Liver (tissue), 7 donors: ENCODE measurements at regions not wholly inside any gene's neighbourhood (a gene's known extent, or its start where the extent isn't known, plus 50 kb on each side); places are given as distances from the start of the nearest gene placed in this dataset.

Experiments used
- DNase-seq: peaks from one replicate; pipeline ENCODE4 v3.0.0-alpha.2; 2017; ENCODE audit warnings: low spot score
- H3K27ac ChIP-seq, 2 donors: one replicate each; pipeline ENCODE4 v1.7.0; 2013; ENCODE audit warnings: inconsistent platforms in 2 of 2, low read length in 2 of 2, control low read depth in 1 of 2, low read depth in 1 of 2, mild to moderate bottlenecking in 1 of 2
- H3K27me3 ChIP-seq, 4 donors: one replicate each; pipeline versions ENCODE4 v1.6.1 to v1.7.0; 2013; ENCODE audit warnings: low read length in 3 of 4, inconsistent platforms in 1 of 4, mild to moderate bottlenecking in 1 of 4, moderate library complexity in 1 of 4; ENCODE audit not compliant: control insufficient read depth in 4 of 4, insufficient read depth in 4 of 4
- H3K36me3 ChIP-seq, 4 donors: one replicate each; pipeline versions ENCODE4 v1.6.1 to v1.7.0; 2013; ENCODE audit warnings: low read length in 3 of 4, mild to moderate bottlenecking in 3 of 4, low read depth in 1 of 4, moderate library complexity in 1 of 4; ENCODE audit not compliant: control insufficient read depth in 4 of 4, insufficient read depth in 3 of 4
- H3K4me1 ChIP-seq, 4 donors: one replicate each; pipeline versions ENCODE4 v1.6.1 to v1.7.0; 2013; ENCODE audit warnings: low read length in 3 of 4, mild to moderate bottlenecking in 3 of 4, moderate library complexity in 1 of 4; ENCODE audit not compliant: control insufficient read depth in 4 of 4, insufficient read depth in 4 of 4
- H3K4me3 ChIP-seq, 3 donors: one replicate each; pipeline versions ENCODE4 v1.6.1 to v1.7.0; 2013; ENCODE audit warnings: low read length in 3 of 3, control low read depth in 1 of 3, low read depth in 1 of 3, mild to moderate bottlenecking in 1 of 3
- H3K9ac ChIP-seq, 2 donors: one replicate each; pipeline ENCODE4 v1.7.0; 2013; ENCODE audit warnings: low read length in 2 of 2, mild to moderate bottlenecking in 2 of 2, moderate library complexity in 2 of 2, control low read depth in 1 of 2, low read depth in 1 of 2
- H3K9me3 ChIP-seq, 4 donors: one replicate each; pipeline versions ENCODE4 v1.6.1 to v1.7.0; 2013; ENCODE audit warnings: low read length in 3 of 4; ENCODE audit not compliant: control insufficient read depth in 4 of 4
- EGR1 ChIP-seq, 2 donors: IDR thresholded peaks; 2 replicates each; pipeline ENCODE4 v1.6.1; 2016 to 2018; ENCODE audit warnings: antibody characterized with exemption in 2 of 2, low read depth in 2 of 2
- FOXA1 ChIP-seq: IDR thresholded peaks from 2 replicates; pipeline ENCODE4 v1.6.1; 2016; ENCODE audit warnings: antibody characterized with exemption
- HNF4A ChIP-seq, 2 donors: conservative IDR thresholded peaks; 2 replicates each; pipeline ENCODE4 v1.6.1; 2016; ENCODE audit warnings: antibody characterized with exemption in 2 of 2, mild to moderate bottlenecking in 2 of 2
- JUND ChIP-seq, 2 donors: IDR thresholded peaks; 2 replicates each; pipeline ENCODE4 v1.6.1; 2016; ENCODE audit warnings: antibody characterized with exemption in 2 of 2
- NR2F2 ChIP-seq: IDR thresholded peaks from 2 replicates; pipeline ENCODE4 v1.6.1; 2016; ENCODE audit warnings: antibody characterized with exemption
- RAD21 ChIP-seq, 2 donors: IDR thresholded peaks; 2 replicates each; pipeline ENCODE4 v1.6.1; 2016; ENCODE audit warnings: antibody characterized with exemption in 2 of 2, mild to moderate bottlenecking in 2 of 2
- SP1 ChIP-seq: IDR thresholded peaks from 2 replicates; pipeline ENCODE4 v1.6.1; 2018; ENCODE audit warnings: antibody characterized with exemption, mild to moderate bottlenecking
- TAF1 ChIP-seq: conservative IDR thresholded peaks from 2 replicates; pipeline ENCODE4 v1.6.1; 2016; ENCODE audit warnings: antibody characterized with exemption, mild to moderate bottlenecking
- WGBS: extraction: QIAGEN DNeasy Blood & Tissue Kit; methylation state at CpG from one replicate; pipeline ENCODE4 v1.1.7; 2013; 5-methylcytosine and 5-hydroxymethylcytosine counted together
- TF ChIP-seq, protein P1 (sequence below): IDR thresholded peaks from 2 replicates; pipeline ENCODE4 v1.6.1; 2016; ENCODE audit warnings: antibody characterized with exemption
- TF ChIP-seq, protein P2 (sequence below): IDR thresholded peaks from 2 replicates; pipeline ENCODE4 v1.6.1; 2016; ENCODE audit warnings: antibody characterized with exemption, mild to moderate bottlenecking
- TF ChIP-seq, protein P3 (sequence below): IDR thresholded peaks from 2 replicates; pipeline ENCODE4 v1.6.1; 2016; ENCODE audit warnings: antibody characterized with exemption
- TF ChIP-seq, protein P4 (sequence below): IDR thresholded peaks from 2 replicates; pipeline ENCODE4 v1.6.1; 2016; ENCODE audit warnings: antibody characterized with exemption
- donor health status: healthy.
- donor health status: healthy.
- donor health status: healthy.
- donor health status: healthy.

DNA sequence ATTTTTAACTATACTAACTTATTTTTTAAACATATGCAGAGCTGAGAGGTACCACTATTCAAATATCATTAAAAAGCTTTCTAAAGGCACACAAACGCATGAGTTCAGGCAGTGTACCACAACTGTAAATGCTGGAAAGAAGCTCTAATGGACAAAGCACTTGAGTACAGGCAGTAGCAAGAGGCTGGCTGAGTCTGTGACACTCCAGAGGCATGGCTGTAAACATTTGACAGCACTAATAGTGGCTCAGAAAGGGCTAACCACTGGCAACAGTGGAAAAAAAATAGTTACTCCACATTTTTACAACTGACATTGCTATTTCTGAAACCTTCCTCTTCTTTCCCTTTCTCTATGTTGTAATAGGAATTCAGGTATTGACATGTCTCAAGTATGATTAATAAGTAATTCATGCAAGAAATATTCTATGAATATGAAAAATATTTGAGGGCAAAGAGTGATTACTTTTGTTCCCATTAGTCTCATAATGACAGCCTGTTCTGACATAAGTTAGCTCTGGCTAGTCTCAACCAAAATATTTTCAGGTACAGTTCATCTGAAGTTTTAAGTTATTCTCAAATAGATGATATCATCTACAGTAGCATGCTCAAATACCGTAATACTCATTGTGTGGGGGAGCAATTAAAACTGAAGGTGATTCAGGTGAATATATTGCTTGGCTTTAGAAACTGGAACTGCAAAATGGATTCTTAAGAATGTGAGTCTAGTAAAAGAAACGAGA lies 324.0 kb upstream of the POT1 start:
- Histone ChIP-seq H3K27me3 (no peaks in the 10 kb centered on the region), H3K27ac (no peak overlapping the region), H3K4me1 (no peaks in the 10 kb centered on the region), H3K9me3 (no peaks in the 10 kb centered on the region), H3K9ac (no peak overlapping the region), H3K36me3 (no peaks in the 10 kb centered on the region), H3K4me3 (no peak overlapping the region)
- DNase-seq = no peak
- no peak for TF ChIP-seq TAF1
- TF ChIP-seq HNF4A (conservative IDR thresholded peaks at IDR 0.05) = no peak
- TF ChIP-seq, protein P1, sequence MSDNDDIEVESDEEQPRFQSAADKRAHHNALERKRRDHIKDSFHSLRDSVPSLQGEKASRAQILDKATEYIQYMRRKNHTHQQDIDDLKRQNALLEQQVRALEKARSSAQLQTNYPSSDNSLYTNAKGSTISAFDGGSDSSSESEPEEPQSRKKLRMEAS = no peak
- TF ChIP-seq FOXA1 = no peak
- TF ChIP-seq, protein P2, sequence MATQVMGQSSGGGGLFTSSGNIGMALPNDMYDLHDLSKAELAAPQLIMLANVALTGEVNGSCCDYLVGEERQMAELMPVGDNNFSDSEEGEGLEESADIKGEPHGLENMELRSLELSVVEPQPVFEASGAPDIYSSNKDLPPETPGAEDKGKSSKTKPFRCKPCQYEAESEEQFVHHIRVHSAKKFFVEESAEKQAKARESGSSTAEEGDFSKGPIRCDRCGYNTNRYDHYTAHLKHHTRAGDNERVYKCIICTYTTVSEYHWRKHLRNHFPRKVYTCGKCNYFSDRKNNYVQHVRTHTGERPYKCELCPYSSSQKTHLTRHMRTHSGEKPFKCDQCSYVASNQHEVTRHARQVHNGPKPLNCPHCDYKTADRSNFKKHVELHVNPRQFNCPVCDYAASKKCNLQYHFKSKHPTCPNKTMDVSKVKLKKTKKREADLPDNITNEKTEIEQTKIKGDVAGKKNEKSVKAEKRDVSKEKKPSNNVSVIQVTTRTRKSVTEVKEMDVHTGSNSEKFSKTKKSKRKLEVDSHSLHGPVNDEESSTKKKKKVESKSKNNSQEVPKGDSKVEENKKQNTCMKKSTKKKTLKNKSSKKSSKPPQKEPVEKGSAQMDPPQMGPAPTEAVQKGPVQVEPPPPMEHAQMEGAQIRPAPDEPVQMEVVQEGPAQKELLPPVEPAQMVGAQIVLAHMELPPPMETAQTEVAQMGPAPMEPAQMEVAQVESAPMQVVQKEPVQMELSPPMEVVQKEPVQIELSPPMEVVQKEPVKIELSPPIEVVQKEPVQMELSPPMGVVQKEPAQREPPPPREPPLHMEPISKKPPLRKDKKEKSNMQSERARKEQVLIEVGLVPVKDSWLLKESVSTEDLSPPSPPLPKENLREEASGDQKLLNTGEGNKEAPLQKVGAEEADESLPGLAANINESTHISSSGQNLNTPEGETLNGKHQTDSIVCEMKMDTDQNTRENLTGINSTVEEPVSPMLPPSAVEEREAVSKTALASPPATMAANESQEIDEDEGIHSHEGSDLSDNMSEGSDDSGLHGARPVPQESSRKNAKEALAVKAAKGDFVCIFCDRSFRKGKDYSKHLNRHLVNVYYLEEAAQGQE = no peak
- TF ChIP-seq, protein P3, sequence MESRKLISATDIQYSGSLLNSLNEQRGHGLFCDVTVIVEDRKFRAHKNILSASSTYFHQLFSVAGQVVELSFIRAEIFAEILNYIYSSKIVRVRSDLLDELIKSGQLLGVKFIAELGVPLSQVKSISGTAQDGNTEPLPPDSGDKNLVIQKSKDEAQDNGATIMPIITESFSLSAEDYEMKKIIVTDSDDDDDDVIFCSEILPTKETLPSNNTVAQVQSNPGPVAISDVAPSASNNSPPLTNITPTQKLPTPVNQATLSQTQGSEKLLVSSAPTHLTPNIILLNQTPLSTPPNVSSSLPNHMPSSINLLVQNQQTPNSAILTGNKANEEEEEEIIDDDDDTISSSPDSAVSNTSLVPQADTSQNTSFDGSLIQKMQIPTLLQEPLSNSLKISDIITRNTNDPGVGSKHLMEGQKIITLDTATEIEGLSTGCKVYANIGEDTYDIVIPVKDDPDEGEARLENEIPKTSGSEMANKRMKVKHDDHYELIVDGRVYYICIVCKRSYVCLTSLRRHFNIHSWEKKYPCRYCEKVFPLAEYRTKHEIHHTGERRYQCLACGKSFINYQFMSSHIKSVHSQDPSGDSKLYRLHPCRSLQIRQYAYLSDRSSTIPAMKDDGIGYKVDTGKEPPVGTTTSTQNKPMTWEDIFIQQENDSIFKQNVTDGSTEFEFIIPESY = no peak
- no peak for TF ChIP-seq EGR1 (IDR thresholded peaks at IDR 0.05; ENCODE audit: low read depth in 2 of 2)
- TF ChIP-seq RAD21 (IDR thresholded peaks at IDR 0.05) = no peak
- TF ChIP-seq, protein P4, sequence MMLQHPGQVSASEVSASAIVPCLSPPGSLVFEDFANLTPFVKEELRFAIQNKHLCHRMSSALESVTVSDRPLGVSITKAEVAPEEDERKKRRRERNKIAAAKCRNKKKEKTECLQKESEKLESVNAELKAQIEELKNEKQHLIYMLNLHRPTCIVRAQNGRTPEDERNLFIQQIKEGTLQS = no peak
- no peak for TF ChIP-seq JUND (IDR thresholded peaks at IDR 0.05)
- 58% methylated on average over 3 of the region's 3 CpGs for WGBS

DNA sequence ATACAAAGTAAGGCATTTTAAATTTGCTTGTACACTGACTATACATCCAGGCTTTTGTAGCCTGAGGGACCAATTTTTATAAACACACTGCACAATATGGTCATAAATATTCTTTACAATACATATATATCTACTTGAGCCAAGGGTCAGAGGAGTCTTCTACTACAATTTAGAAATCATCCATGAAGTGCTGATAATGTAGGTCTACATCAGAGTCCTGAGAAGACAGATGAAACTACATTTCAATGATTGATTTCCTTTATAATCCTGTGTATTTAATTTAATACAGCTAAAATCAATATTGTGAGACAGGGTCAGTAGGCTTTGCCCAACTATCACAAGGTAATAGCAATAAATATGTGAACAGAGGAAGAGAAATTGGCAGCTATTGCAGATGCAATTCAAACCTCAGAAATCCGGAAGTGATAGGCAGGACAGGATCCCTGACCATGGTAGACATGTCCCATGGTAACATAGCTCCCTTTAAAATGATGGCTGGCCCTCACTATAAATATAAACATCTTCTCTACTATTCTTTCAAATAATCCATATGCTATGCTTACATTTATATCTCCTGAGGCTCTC lies 318.0 kb upstream of the POT1 start:
- H3K4me1 ChIP-seq = no peaks in the 10 kb centered on the region
- no peak overlapping the region for H3K4me3 ChIP-seq
- TF ChIP-seq SP1 (no peak), NR2F2 (no peak)
- no peak for DNase-seq
- no peaks in the 10 kb centered on the region for H3K9me3 ChIP-seq
- no peaks in the 10 kb centered on the region for H3K36me3 ChIP-seq
- no peak overlapping the region for H3K9ac ChIP-seq
- 66% methylated on average over 1 of the region's 1 CpG for WGBS
- no peaks in the 10 kb centered on the region for H3K27me3 ChIP-seq
- no peak overlapping the region for H3K27ac ChIP-seq
